ENCODE measurements at regions not wholly inside any gene's neighbourhood (a gene's known extent, or its start where the extent isn't known, plus 50 kb on each side); places are given as distances from the start of the nearest gene placed in this dataset.

GRCh38 chr11:91851908-91852307, 372.7 kb upstream of the FAT3 start:
- H3K27me3 Mint-ChIP-seq = no peaks in the 10 kb centered on the region
- H3K27ac Mint-ChIP-seq = no peak overlapping the region
- ATAC-seq (ENCODE audit: low read depth) (no peak), DNase-seq (no peak)
- no peak overlapping the region for H3K4me3 Mint-ChIP-seq
- H3K36me3 Mint-ChIP-seq = no peaks in the 10 kb centered on the region
- H3K4me1 Mint-ChIP-seq = no peaks in the 10 kb centered on the region
- POLR2A ChIA-PET = no interaction called here
- peaks cover 1% of the 10 kb centered on the region for H3K9me3 Mint-ChIP-seq

- DNase-seq (no peak), ATAC-seq (ENCODE audit: low read depth) (no peak)
- Mint-ChIP-seq H3K27me3 (no peaks in the 10 kb centered on the region), H3K27ac (no peak overlapping the region), H3K9me3 (peaks cover 1% of the 10 kb centered on the region), H3K4me1 (no peaks in the 10 kb centered on the region), H3K4me3 (no peak overlapping the region), H3K36me3 (no peaks in the 10 kb centered on the region)
- POLR2A ChIA-PET = no interaction called here
These were observed 373.9 kb upstream of the FAT3 start for GRCh38 chr11:91850533-91851275.

- H3K27ac Mint-ChIP-seq = no peak overlapping the region
- no peaks in the 10 kb centered on the region for H3K4me1 Mint-ChIP-seq
- POLR2A ChIA-PET = no interaction called here
- no peak for ATAC-seq (ENCODE audit: low read depth)
- peaks cover 1% of the 10 kb centered on the region for H3K9me3 Mint-ChIP-seq
- DNase-seq = no peak
- H3K4me3 Mint-ChIP-seq = no peak overlapping the region
- no peaks in the 10 kb centered on the region for H3K27me3 Mint-ChIP-seq
- no peaks in the 10 kb centered on the region for H3K36me3 Mint-ChIP-seq
These were observed 374.6 kb upstream of the FAT3 start for GRCh38 chr11:91850021-91850420.

- ATAC-seq (ENCODE audit: low read depth) (no peak), DNase-seq (no peak)
- Mint-ChIP-seq H3K27ac (no peak overlapping the region), H3K4me1 (no peaks in the 10 kb centered on the region), H3K4me3 (no peak overlapping the region), H3K36me3 (no peaks in the 10 kb centered on the region), H3K9me3 (peaks cover 1% of the 10 kb centered on the region), H3K27me3 (no peaks in the 10 kb centered on the region)
- POLR2A ChIA-PET = no interaction called here
These were observed 378.0 kb upstream of the FAT3 start for GRCh38 chr11:91846649-91847048.

- H3K27me3 Mint-ChIP-seq = no peaks in the 10 kb centered on the region
- H3K4me3 Mint-ChIP-seq = no peak overlapping the region
- POLR2A ChIA-PET = no interaction called here
- H3K36me3 Mint-ChIP-seq = no peaks in the 10 kb centered on the region
- DNase-seq = no peak
- no peaks in the 10 kb centered on the region for H3K4me1 Mint-ChIP-seq
- no peak overlapping the region for H3K27ac Mint-ChIP-seq
- no peak for ATAC-seq (ENCODE audit: low read depth)
- H3K9me3 Mint-ChIP-seq = peaks cover 1% of the 10 kb centered on the region
These were observed 378.6 kb upstream of the FAT3 start for GRCh38 chr11:91846002-91846401.

GRCh38 chr11:91840640-91841240, 383.9 kb upstream of the FAT3 start:
- no peak for ATAC-seq (ENCODE audit: low read depth)
- H3K4me1 Mint-ChIP-seq = no peaks in the 10 kb centered on the region
- DNase-seq = no peak
- POLR2A ChIA-PET = no interaction called here
- H3K9me3 Mint-ChIP-seq = peaks cover 4% of the 10 kb centered on the region
- H3K36me3 Mint-ChIP-seq = no peaks in the 10 kb centered on the region
- no peak overlapping the region for H3K27ac Mint-ChIP-seq
- H3K4me3 Mint-ChIP-seq = no peak overlapping the region
- H3K27me3 Mint-ChIP-seq = no peaks in the 10 kb centered on the region

GRCh38 chr11:91837411-91838330, 386.9 kb upstream of the FAT3 start:
- H3K4me1 Mint-ChIP-seq = no peaks in the 10 kb centered on the region
- no peaks in the 10 kb centered on the region for H3K36me3 Mint-ChIP-seq
- POLR2A ChIA-PET = no interaction called here
- H3K9me3 Mint-ChIP-seq = peaks cover 4% of the 10 kb centered on the region
- no peak for ATAC-seq (ENCODE audit: low read depth)
- DNase-seq = no peak
- H3K4me3 Mint-ChIP-seq = no peak overlapping the region
- no peak overlapping the region for H3K27ac Mint-ChIP-seq
- H3K27me3 Mint-ChIP-seq = no peaks in the 10 kb centered on the region

- Mint-ChIP-seq H3K36me3 (no peaks in the 10 kb centered on the region), H3K27ac (no peak overlapping the region), H3K9me3 (peaks cover 4% of the 10 kb centered on the region), H3K27me3 (no peaks in the 10 kb centered on the region), H3K4me3 (no peak overlapping the region), H3K4me1 (no peaks in the 10 kb centered on the region)
- ATAC-seq (ENCODE audit: low read depth) (no peak), DNase-seq (no peak)
- POLR2A ChIA-PET = no interaction called here
These were observed 389.5 kb upstream of the FAT3 start for GRCh38 chr11:91835051-91835560.

GRCh38 chr11:91828901-91829300, 395.7 kb upstream of the FAT3 start:
- ATAC-seq (ENCODE audit: low read depth) = no peak
- no peak for DNase-seq
- Mint-ChIP-seq H3K9me3 (no peaks in the 10 kb centered on the region), H3K27me3 (no peaks in the 10 kb centered on the region), H3K36me3 (no peaks in the 10 kb centered on the region), H3K27ac (no peak overlapping the region), H3K4me1 (no peaks in the 10 kb centered on the region), H3K4me3 (no peak overlapping the region)
- POLR2A ChIA-PET = no interaction called here

- Mint-ChIP-seq H3K4me3 (no peak overlapping the region), H3K27ac (no peak overlapping the region), H3K9me3 (no peaks in the 10 kb centered on the region), H3K36me3 (no peaks in the 10 kb centered on the region), H3K27me3 (no peaks in the 10 kb centered on the region), H3K4me1 (no peaks in the 10 kb centered on the region)
- POLR2A ChIA-PET = no interaction called here
- DNase-seq = no peak
- ATAC-seq (ENCODE audit: low read depth) = no peak
These were observed 398.8 kb upstream of the FAT3 start for GRCh38 chr11:91825777-91826176.

GRCh38 chr11:91823252-91823830, 401.3 kb upstream of the FAT3 start:
- H3K36me3 Mint-ChIP-seq = no peaks in the 10 kb centered on the region
- H3K4me1 Mint-ChIP-seq = no peaks in the 10 kb centered on the region
- H3K27ac Mint-ChIP-seq = no peak overlapping the region
- H3K9me3 Mint-ChIP-seq = no peaks in the 10 kb centered on the region
- DNase-seq = no peak
- ATAC-seq (ENCODE audit: low read depth) = no peak
- no peaks in the 10 kb centered on the region for H3K27me3 Mint-ChIP-seq
- POLR2A ChIA-PET = no interaction called here
- H3K4me3 Mint-ChIP-seq = no peak overlapping the region

- ATAC-seq (ENCODE audit: low read depth) = no peak
These were observed 401.8 kb upstream of the FAT3 start for GRCh38 chr11:91822805-91823204.

GRCh38 chr11:91820709-91821108, 403.9 kb upstream of the FAT3 start:
- DNase-seq = no peak
- no peak for ATAC-seq (ENCODE audit: low read depth)
- H3K36me3 Mint-ChIP-seq = no peaks in the 10 kb centered on the region
- H3K9me3 Mint-ChIP-seq = no peaks in the 10 kb centered on the region
- no peak overlapping the region for H3K27ac Mint-ChIP-seq
- no peaks in the 10 kb centered on the region for H3K4me1 Mint-ChIP-seq
- POLR2A ChIA-PET = no interaction called here
- no peak overlapping the region for H3K4me3 Mint-ChIP-seq
- H3K27me3 Mint-ChIP-seq = no peaks in the 10 kb centered on the region

More at GRCh38 chr11:91822805-91823204, 401.8 kb upstream of the FAT3 start:
- no peaks in the 10 kb centered on the region for H3K27me3 Mint-ChIP-seq
- H3K4me3 Mint-ChIP-seq = no peak overlapping the region
- no peaks in the 10 kb centered on the region for H3K4me1 Mint-ChIP-seq
- H3K36me3 Mint-ChIP-seq = no peaks in the 10 kb centered on the region
- H3K9me3 Mint-ChIP-seq = no peaks in the 10 kb centered on the region
- H3K27ac Mint-ChIP-seq = no peak overlapping the region
- DNase-seq = no peak
- POLR2A ChIA-PET = no interaction called here

Measured in activated naive CD8-positive, alpha-beta T cell treated with anti-CD3 and anti-CD28 coated beads, Interleukin-2, amount 10 ng/mL, durations not matched to agents 7 days and 5 days (primary cell).